ENCODE measurements at regions not wholly inside any gene's neighbourhood (a gene's known extent, or its start where the extent isn't known, plus 50 kb on each side); places are given as distances from the start of the nearest gene placed in this dataset.

DNA sequence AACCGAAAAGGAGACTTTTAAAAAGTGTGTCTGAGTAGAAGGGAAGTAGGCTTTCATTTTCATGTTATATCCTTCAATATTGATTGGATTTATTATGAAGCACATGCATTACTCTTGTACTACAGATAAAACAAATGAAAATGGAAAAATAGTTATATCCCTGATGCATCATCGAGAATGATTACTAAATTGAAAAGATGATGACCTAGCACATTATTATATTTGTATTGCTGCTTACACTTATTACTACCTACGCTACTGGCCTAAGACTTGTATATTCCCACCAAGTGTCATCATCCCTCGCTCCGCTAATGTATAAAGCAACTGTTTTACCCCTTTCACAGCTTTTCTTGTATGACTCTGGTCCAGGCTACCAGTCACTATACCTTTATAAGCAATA lies 922.4 kb downstream of the DIPK2A start:
- TF ChIP-seq FOXA1 (IDR thresholded peaks at IDR 0.05) (no peak), TARDBP (IDR thresholded peaks at IDR 0.05) (no peak), BHLHE40 (IDR thresholded peaks at IDR 0.05; ENCODE audit: borderline replicate concordance) (no peak), HDGF (IDR thresholded peaks at IDR 0.05; ENCODE audit: borderline replicate concordance) (no peak)
